ENCODE measurements at regions not wholly inside any gene's neighbourhood (a gene's known extent, or its start where the extent isn't known, plus 50 kb on each side); places are given as distances from the start of the nearest gene placed in this dataset.

GRCh38 chr2:182577816-182578215 is 138.2 kb upstream of the DNAJC10 start:
- no peak for TF ChIP-seq TAF1 (IDR thresholded peaks at IDR 0.05; ENCODE audit: low read depth)
- no peak for TF ChIP-seq EZH2 (IDR thresholded peaks at IDR 0.05; ENCODE audit: borderline replicate concordance, insufficient read depth, low read length, poor library complexity, severe bottlenecking)

Data from neural cell (in vitro differentiated cells).